ENCODE measurements at regions not wholly inside any gene's neighbourhood (a gene's known extent, or its start where the extent isn't known, plus 50 kb on each side); places are given as distances from the start of the nearest gene placed in this dataset.
"Not testable (repeated sequence)": the region's sequence is repeated elsewhere in the genome, so short reads cannot be mapped to it uniquely, and the experiment has no call there.

- DNase-seq: no peak
Measured at GRCh38 chr18:38790303-38790702, 1224.7 kb upstream of the CELF4 start.

- no peak for DNase-seq
Measured at GRCh38 chr18:38789141-38789540, 1223.5 kb upstream of the CELF4 start.

- DNase-seq: no peak
Measured at GRCh38 chr18:38786906-38787305, 1221.3 kb upstream of the CELF4 start.

- not testable (repeated sequence) for DNase-seq
Measured at GRCh38 chr18:38771620-38772019, 1206.0 kb upstream of the CELF4 start.

- DNase-seq: no peak
Measured at GRCh38 chr18:38768504-38768903, 1202.9 kb upstream of the CELF4 start.

GRCh38 chr18:38759457-38759856 lies 1193.9 kb upstream of the CELF4 start:
- no peak for DNase-seq

- DNase-seq: no peak
Measured at GRCh38 chr18:38756436-38756835, 1190.8 kb upstream of the CELF4 start.

- DNase-seq: no peak
Measured at GRCh38 chr18:38752430-38752829, 1186.8 kb upstream of the CELF4 start.

- no peak for DNase-seq
Measured at GRCh38 chr18:38751898-38752297, 1186.3 kb upstream of the CELF4 start.

GRCh38 chr18:38751211-38751610 lies 1185.6 kb upstream of the CELF4 start:
- no peak for DNase-seq

- no peak for DNase-seq
Measured at GRCh38 chr18:38750751-38751150, 1185.2 kb upstream of the CELF4 start.

- DNase-seq: no peak
Measured at GRCh38 chr18:38747153-38747552, 1181.6 kb upstream of the CELF4 start.

GRCh38 chr18:38720181-38720580 lies 1154.6 kb upstream of the CELF4 start:
- DNase-seq: not testable (repeated sequence)

- peak; percentile 19 to 54 for DNase-seq
Measured at GRCh38 chr18:38718365-38718901, 1152.8 kb upstream of the CELF4 start.

- DNase-seq: no peak
Measured at GRCh38 chr18:38709122-38709521, 1143.5 kb upstream of the CELF4 start.

GRCh38 chr18:38706373-38706772 lies 1140.8 kb upstream of the CELF4 start:
- DNase-seq: no peak

GRCh38 chr18:38698088-38698487 lies 1132.5 kb upstream of the CELF4 start:
- DNase-seq: no peak

- DNase-seq: no peak
Measured at GRCh38 chr18:38695559-38696280, 1130.1 kb upstream of the CELF4 start.

GRCh38 chr18:38693104-38693503 lies 1127.5 kb upstream of the CELF4 start:
- no peak for DNase-seq

- no peak for DNase-seq
Measured at GRCh38 chr18:38690626-38691025, 1125.0 kb upstream of the CELF4 start.

GRCh38 chr18:38688416-38688815 lies 1122.8 kb upstream of the CELF4 start:
- no peak for DNase-seq

GRCh38 chr18:38670486-38670885 lies 1104.9 kb upstream of the CELF4 start:
- DNase-seq: no peak

- DNase-seq: no peak
Measured at GRCh38 chr18:38664929-38665328, 1099.3 kb upstream of the CELF4 start.

GRCh38 chr18:38663682-38664081 lies 1098.1 kb upstream of the CELF4 start:
- DNase-seq: no peak

- DNase-seq: no peak
Measured at GRCh38 chr18:38663270-38663669, 1097.7 kb upstream of the CELF4 start.
